ENCODE measurements at regions not wholly inside any gene's neighbourhood (a gene's known extent, or its start where the extent isn't known, plus 50 kb on each side); places are given as distances from the start of the nearest gene placed in this dataset.

DNA sequence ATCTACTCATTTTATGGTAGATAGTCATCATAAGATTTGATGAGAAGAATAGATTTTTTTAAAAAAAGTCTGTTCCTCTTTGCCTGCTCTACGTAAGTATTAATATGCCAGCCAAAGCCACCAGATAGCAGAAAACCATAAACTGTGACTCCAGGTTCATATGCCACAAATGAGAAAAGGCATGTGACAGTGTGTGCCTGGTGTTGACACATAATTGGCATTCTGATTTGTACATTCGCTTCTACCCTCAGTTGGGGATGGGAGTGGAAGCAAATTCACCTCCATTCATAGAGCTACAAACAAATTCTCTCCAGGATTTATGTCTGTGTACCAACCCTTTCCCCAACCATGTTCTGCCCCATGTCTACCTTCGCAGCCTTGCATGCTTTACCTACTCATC, 391.6 kb downstream of the PMP22 start:
- Histone ChIP-seq H3K4me1 (ENCODE audit: insufficient read depth, low read length, severe bottlenecking) (no peaks in the 10 kb centered on the region), H3K27ac (ENCODE audit: low read depth, low read length, poor library complexity, severe bottlenecking) (no peak overlapping the region), H3K9ac (ENCODE audit: low read length) (no peak overlapping the region)

DNA sequence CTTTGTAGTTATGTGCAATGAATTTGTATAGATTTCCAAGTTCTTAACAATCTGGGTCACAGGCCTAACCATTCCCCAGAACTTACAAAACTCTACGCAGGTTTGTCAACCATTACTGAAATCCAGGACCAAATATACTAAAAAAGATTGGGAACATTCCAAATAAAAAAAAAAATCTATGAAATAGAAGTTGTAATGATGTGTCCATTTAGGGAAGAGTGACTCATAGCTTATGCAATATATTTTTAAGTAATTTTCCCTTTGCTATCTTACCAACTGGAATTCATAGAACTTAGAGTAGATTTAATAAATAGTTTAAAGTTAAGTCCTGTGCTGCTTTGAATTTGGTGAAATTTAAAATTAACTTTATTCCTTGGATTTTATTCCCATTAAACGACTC, 393.2 kb downstream of the PMP22 start:
- Histone ChIP-seq H3K4me1 (ENCODE audit: insufficient read depth, low read length, severe bottlenecking) (no peaks in the 10 kb centered on the region), H3K4me2 (ENCODE audit: low read length) (no peak overlapping the region), H3K36me3 (ENCODE audit: insufficient read depth, low read length) (no peaks in the 10 kb centered on the region; the same call in 1 of the 2 replicates), H3K4me3 (ENCODE audit: low read depth, low read length, poor library complexity, severe bottlenecking) (no peak overlapping the region), H3K27ac (ENCODE audit: low read depth, low read length, poor library complexity, severe bottlenecking) (no peak overlapping the region), H3K9me2 (ENCODE audit: low read depth, low read length) (no peaks in the 10 kb centered on the region), H4K20me1 (ENCODE audit: insufficient read depth, low read length) (no peaks in the 10 kb centered on the region), H3K9me3 (ENCODE audit: low read length) (no peaks in the 10 kb centered on the region), H2AFZ (ENCODE audit: low read length) (no peak overlapping the region), H3F3A (ENCODE audit: insufficient read depth, low read length) (no peaks in the 10 kb centered on the region), H3K9ac (ENCODE audit: low read length) (no peak overlapping the region), H3K27me3 (ENCODE audit: insufficient read depth, low read length) (no peaks in the 10 kb centered on the region), H3K79me2 (ENCODE audit: insufficient read depth, low read length) (no peaks in the 10 kb centered on the region)
- TF ChIP-seq, protein P1, sequence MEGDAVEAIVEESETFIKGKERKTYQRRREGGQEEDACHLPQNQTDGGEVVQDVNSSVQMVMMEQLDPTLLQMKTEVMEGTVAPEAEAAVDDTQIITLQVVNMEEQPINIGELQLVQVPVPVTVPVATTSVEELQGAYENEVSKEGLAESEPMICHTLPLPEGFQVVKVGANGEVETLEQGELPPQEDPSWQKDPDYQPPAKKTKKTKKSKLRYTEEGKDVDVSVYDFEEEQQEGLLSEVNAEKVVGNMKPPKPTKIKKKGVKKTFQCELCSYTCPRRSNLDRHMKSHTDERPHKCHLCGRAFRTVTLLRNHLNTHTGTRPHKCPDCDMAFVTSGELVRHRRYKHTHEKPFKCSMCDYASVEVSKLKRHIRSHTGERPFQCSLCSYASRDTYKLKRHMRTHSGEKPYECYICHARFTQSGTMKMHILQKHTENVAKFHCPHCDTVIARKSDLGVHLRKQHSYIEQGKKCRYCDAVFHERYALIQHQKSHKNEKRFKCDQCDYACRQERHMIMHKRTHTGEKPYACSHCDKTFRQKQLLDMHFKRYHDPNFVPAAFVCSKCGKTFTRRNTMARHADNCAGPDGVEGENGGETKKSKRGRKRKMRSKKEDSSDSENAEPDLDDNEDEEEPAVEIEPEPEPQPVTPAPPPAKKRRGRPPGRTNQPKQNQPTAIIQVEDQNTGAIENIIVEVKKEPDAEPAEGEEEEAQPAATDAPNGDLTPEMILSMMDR (IDR thresholded peaks at IDR 0.05; ENCODE audit: low read length): no peak
- TF ChIP-seq EZH2 (IDR thresholded peaks at IDR 0.05; ENCODE audit: borderline replicate concordance, low read length): no peak

More for the DNA sequence above, 391.6 kb downstream of the PMP22 start:
- Histone ChIP-seq H2AFZ (ENCODE audit: low read length) (no peak overlapping the region), H3F3A (ENCODE audit: insufficient read depth, low read length) (no peaks in the 10 kb centered on the region), H3K9me2 (ENCODE audit: low read depth, low read length) (no peaks in the 10 kb centered on the region), H3K4me2 (ENCODE audit: low read length) (no peak overlapping the region), H3K79me2 (ENCODE audit: insufficient read depth, low read length) (no peaks in the 10 kb centered on the region), H3K27me3 (ENCODE audit: insufficient read depth, low read length) (no peaks in the 10 kb centered on the region), H3K36me3 (ENCODE audit: insufficient read depth, low read length) (no peaks in the 10 kb centered on the region; the same call in 1 of the 2 replicates), H4K20me1 (ENCODE audit: insufficient read depth, low read length) (no peaks in the 10 kb centered on the region), H3K9me3 (ENCODE audit: low read length) (no peaks in the 10 kb centered on the region), H3K4me3 (ENCODE audit: low read depth, low read length, poor library complexity, severe bottlenecking) (no peak overlapping the region)
- no peak for TF ChIP-seq EZH2 (IDR thresholded peaks at IDR 0.05; ENCODE audit: borderline replicate concordance, low read length)
- TF ChIP-seq, protein P1 (IDR thresholded peaks at IDR 0.05; ENCODE audit: low read length): no peak

DNA sequence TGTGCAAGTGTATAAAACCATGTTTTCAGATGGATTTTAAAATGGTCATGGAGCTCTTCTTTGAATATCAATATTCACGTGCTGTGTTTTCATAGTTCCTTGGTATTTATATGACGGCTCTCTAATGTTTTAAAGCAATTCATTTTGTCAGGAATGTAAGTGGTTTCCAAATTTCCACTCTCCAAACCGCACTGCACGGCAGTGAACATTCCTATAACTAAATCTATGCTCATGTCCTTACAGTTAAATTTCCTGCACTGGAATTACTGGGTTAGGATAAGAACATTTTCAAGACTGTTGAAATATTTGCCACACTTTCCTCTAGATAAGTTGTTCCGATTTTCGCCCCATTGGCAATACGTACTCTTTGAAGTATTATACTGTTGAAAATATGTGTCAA, 398.9 kb downstream of the PMP22 start:
- Histone ChIP-seq H3F3A (ENCODE audit: insufficient read depth, low read length) (no peaks in the 10 kb centered on the region), H3K27me3 (ENCODE audit: insufficient read depth, low read length) (no peaks in the 10 kb centered on the region), H2AFZ (ENCODE audit: low read length) (no peak overlapping the region), H3K4me3 (ENCODE audit: low read depth, low read length, poor library complexity, severe bottlenecking) (no peak overlapping the region), H3K9me2 (ENCODE audit: low read depth, low read length) (no peaks in the 10 kb centered on the region), H3K9ac (ENCODE audit: low read length) (no peak overlapping the region), H4K20me1 (ENCODE audit: insufficient read depth, low read length) (no peaks in the 10 kb centered on the region), H3K4me1 (ENCODE audit: insufficient read depth, low read length, severe bottlenecking) (no peaks in the 10 kb centered on the region), H3K27ac (ENCODE audit: low read depth, low read length, poor library complexity, severe bottlenecking) (no peak overlapping the region), H3K9me3 (ENCODE audit: low read length) (no peaks in the 10 kb centered on the region), H3K79me2 (ENCODE audit: insufficient read depth, low read length) (no peaks in the 10 kb centered on the region), H3K36me3 (ENCODE audit: insufficient read depth, low read length) (no peaks in the 10 kb centered on the region), H3K4me2 (ENCODE audit: low read length) (no peak overlapping the region)
- no peak for TF ChIP-seq EZH2 (IDR thresholded peaks at IDR 0.05; ENCODE audit: borderline replicate concordance, low read length)
- TF ChIP-seq, protein P1 (IDR thresholded peaks at IDR 0.05; ENCODE audit: low read length): no peak
